ENCODE measurements at regions not wholly inside any gene's neighbourhood (a gene's known extent, or its start where the extent isn't known, plus 50 kb on each side); places are given as distances from the start of the nearest gene placed in this dataset.
"Not testable (repeated sequence)": the region's sequence is repeated elsewhere in the genome, so short reads cannot be mapped to it uniquely, and the experiment has no call there.

GRCh38 chr1:104163912-104164476, 414.3 kb downstream of the AMY1C start:
- Mint-ChIP-seq H3K4me1 (no peaks in the 10 kb centered on the region), H3K27me3 (no peaks in the 10 kb centered on the region), H3K36me3 (ENCODE audit: low read depth) (no peaks in the 10 kb centered on the region), H3K9me3 (peaks cover 9% of the 10 kb centered on the region), H3K27ac (no peak overlapping the region), H3K4me3 (no peak overlapping the region)
- ATAC-seq (replicated peaks) = no peak

- no peaks in the 10 kb centered on the region for H3K4me1 Mint-ChIP-seq
- no peaks in the 10 kb centered on the region for H3K27me3 Mint-ChIP-seq
- no peak overlapping the region for H3K27ac Mint-ChIP-seq
- no peak for ATAC-seq (replicated peaks)
- no peaks in the 10 kb centered on the region for H3K36me3 Mint-ChIP-seq (ENCODE audit: low read depth)
- H3K4me3 Mint-ChIP-seq = no peak overlapping the region
- H3K9me3 Mint-ChIP-seq = peaks cover 11% of the 10 kb centered on the region
These were observed 422.6 kb downstream of the AMY1C start for GRCh38 chr1:104172243-104172681.

GRCh38 chr1:104182251-104182650, 432.6 kb downstream of the AMY1C start:
- Mint-ChIP-seq H3K36me3 (ENCODE audit: low read depth) (no peaks in the 10 kb centered on the region), H3K27ac (no peak overlapping the region), H3K9me3 (no peaks in the 10 kb centered on the region), H3K4me3 (no peak overlapping the region), H3K4me1 (no peaks in the 10 kb centered on the region), H3K27me3 (no peaks in the 10 kb centered on the region)
- no peak for ATAC-seq (replicated peaks)

DNA sequence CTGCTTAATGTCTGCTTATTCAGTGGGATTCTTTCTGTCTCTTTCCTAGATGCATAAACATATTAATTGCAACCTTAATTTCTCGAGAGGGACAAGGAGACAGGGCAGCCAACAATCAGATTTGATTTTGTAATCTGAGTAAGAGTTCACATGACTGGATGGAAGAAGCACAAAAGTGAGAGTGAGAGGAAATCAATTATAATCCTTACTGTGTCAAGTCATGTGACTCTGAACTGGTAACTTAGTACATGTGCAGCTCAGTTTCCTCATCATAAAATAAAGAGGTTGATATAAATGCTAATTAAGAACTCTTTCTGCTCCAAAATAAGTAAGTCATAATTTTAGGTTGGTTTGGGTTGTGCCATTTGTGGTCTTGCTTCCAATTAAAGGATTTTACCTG, 439.5 kb downstream of the AMY1C start:
- Mint-ChIP-seq H3K27ac (no peak overlapping the region), H3K4me1 (no peaks in the 10 kb centered on the region), H3K4me3 (no peak overlapping the region), H3K9me3 (peaks cover 9% of the 10 kb centered on the region), H3K27me3 (no peaks in the 10 kb centered on the region), H3K36me3 (ENCODE audit: low read depth) (no peaks in the 10 kb centered on the region)
- no peak for ATAC-seq (replicated peaks)

GRCh38 chr1:104190821-104191220, 441.1 kb downstream of the AMY1C start:
- peaks cover 13% of the 10 kb centered on the region for H3K9me3 Mint-ChIP-seq
- H3K27ac Mint-ChIP-seq = no peak overlapping the region
- H3K4me1 Mint-ChIP-seq = no peaks in the 10 kb centered on the region
- ATAC-seq (replicated peaks) = no peak
- H3K27me3 Mint-ChIP-seq = no peaks in the 10 kb centered on the region
- H3K4me3 Mint-ChIP-seq = no peak overlapping the region
- H3K36me3 Mint-ChIP-seq (ENCODE audit: low read depth) = no peaks in the 10 kb centered on the region

DNA sequence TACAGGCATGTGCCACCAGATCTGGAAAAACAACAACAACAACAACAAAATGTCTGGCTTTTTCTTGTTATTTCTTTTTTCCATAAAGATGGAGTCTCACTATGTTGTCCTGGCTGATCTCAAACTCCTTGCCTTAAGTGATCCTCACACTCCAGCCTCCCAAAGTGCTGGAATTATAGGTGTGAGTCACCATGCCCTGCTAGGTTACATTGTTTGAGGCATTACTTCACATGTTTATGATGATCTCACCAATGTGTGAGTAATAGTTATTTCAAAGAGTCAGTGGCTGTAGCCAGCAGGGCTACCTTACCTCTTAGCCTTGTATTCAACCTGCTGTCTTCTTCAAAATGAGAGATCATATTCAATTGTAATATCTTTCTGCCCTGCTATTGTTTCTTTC, 445.7 kb downstream of the AMY1C start:
- H3K9me3 Mint-ChIP-seq = peaks cover 18% of the 10 kb centered on the region
- no peaks in the 10 kb centered on the region for H3K36me3 Mint-ChIP-seq (ENCODE audit: low read depth)
- no peaks in the 10 kb centered on the region for H3K27me3 Mint-ChIP-seq
- no peak overlapping the region for H3K27ac Mint-ChIP-seq
- H3K4me1 Mint-ChIP-seq = no peaks in the 10 kb centered on the region
- ATAC-seq (replicated peaks) = no peak
- H3K4me3 Mint-ChIP-seq = no peak overlapping the region

DNA sequence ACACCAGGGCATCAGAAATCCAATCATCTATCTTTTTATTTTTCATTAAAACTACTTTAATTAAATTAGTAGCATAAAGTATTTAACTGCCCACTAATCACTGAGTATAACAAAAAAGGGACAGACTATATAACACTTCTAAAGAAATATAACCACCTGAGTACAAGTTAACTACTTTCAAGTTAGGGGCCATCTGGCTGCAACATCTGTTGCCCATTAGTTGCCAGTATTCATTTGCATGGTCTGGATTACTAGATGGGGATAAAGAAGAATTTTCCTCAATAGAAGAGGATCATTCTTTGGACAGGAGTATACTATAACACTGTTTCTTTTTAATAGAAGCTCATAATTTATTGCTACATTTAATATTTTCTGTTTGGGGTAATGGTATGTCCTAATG, 446.4 kb downstream of the AMY1C start:
- H3K9me3 Mint-ChIP-seq = peaks cover 18% of the 10 kb centered on the region
- no peak overlapping the region for H3K4me3 Mint-ChIP-seq
- H3K4me1 Mint-ChIP-seq = no peaks in the 10 kb centered on the region
- H3K36me3 Mint-ChIP-seq (ENCODE audit: low read depth) = no peaks in the 10 kb centered on the region
- ATAC-seq (replicated peaks) = no peak
- no peaks in the 10 kb centered on the region for H3K27me3 Mint-ChIP-seq
- no peak overlapping the region for H3K27ac Mint-ChIP-seq

DNA sequence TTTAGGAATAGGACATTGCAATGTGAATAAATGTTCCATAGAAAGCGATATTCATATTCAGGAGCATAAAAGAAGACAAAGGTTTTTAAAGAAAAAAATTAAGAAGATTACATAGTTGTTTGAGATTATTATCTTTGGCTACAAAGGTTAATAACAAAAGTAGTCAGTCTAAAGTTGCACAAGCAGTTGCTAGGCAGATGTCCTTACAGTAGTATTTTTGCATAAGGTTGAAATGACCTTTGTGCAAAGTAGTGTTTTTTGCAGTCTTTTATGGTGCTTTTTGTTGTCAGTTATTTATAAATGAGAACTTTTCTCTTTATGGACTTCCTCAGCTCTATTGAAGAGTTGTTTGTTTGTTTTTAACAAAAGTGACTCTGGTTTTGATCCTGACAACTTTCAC, 447.8 kb downstream of the AMY1C start:
- H3K4me1 Mint-ChIP-seq = no peaks in the 10 kb centered on the region
- H3K4me3 Mint-ChIP-seq = no peak overlapping the region
- peaks cover 18% of the 10 kb centered on the region for H3K9me3 Mint-ChIP-seq
- H3K27ac Mint-ChIP-seq = no peak overlapping the region
- no peaks in the 10 kb centered on the region for H3K36me3 Mint-ChIP-seq (ENCODE audit: low read depth)
- no peaks in the 10 kb centered on the region for H3K27me3 Mint-ChIP-seq
- ATAC-seq (replicated peaks) = no peak

GRCh38 chr1:104212239-104212638, 462.5 kb downstream of the AMY1C start:
- Mint-ChIP-seq H3K36me3 (ENCODE audit: low read depth) (no peaks in the 10 kb centered on the region), H3K27ac (no peak overlapping the region), H3K4me1 (no peaks in the 10 kb centered on the region), H3K4me3 (no peak overlapping the region), H3K9me3 (peaks cover 12% of the 10 kb centered on the region), H3K27me3 (no peaks in the 10 kb centered on the region)
- ATAC-seq (replicated peaks) = no peak

DNA sequence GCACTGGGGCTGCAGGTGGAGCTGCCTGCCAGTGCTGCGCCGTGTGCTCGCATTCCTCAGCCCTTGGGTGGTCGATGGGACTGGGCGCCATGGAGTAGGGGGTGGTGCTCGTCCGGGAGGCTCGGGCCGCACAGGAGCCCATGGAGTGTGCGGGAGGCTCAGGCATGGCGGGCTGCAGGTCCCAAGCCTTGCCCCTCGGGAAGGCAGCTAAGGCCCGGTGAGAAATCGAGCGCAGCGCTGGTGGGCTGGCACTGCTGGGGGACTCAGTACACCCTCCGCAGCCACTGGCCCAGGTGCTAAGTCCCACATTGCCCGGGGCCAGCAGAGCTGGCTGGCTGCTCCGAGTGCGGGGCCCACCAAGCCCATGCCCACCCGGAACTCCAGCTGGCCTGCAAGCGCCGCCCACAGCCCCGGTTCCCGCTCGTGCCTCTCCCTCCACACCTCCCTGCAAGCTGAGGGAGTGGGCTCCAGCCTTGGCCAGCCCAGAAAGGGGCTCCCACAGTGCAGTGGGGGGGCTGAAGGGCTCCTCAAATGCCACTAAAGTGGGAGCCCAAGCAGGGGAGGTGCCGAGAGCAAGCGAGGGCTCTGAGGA, 467.8 kb downstream of the AMY1C start:
- H3K27ac Mint-ChIP-seq; H3K4me1 Mint-ChIP-seq; H3K27me3 Mint-ChIP-seq; H3K4me3 Mint-ChIP-seq; H3K36me3 Mint-ChIP-seq (ENCODE audit: low read depth); ATAC-seq (replicated peaks): not testable (repeated sequence)
- peaks cover 11% of the 10 kb centered on the region for H3K9me3 Mint-ChIP-seq

GRCh38 chr1:104229860-104230259, 480.2 kb downstream of the AMY1C start:
- ATAC-seq (replicated peaks) = no peak
- Mint-ChIP-seq H3K27me3 (no peaks in the 10 kb centered on the region), H3K4me1 (no peaks in the 10 kb centered on the region), H3K4me3 (no peak overlapping the region), H3K27ac (no peak overlapping the region), H3K36me3 (ENCODE audit: low read depth) (no peaks in the 10 kb centered on the region), H3K9me3 (peaks cover 5% of the 10 kb centered on the region)

DNA sequence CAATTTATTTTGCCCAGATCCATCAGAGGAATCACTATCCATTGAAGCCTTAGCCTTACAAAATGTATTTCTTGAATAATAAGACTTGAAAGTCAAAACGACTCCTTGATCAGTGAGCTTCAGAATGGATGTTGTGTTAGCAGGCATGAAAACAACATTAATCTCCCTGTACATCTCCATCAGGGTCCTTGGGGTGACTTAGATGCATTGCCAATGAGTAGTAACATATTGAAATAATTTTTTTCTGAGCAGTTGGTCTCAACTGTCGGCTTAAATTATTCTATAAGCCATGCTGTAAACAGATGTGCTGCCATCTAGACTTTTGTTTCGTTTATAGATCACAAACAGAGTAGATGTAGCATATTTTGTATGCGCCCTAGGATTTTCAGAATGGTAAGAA, 482.0 kb downstream of the AMY1C start:
- no peak for ATAC-seq (replicated peaks)
- Mint-ChIP-seq H3K4me1 (no peaks in the 10 kb centered on the region), H3K36me3 (ENCODE audit: low read depth) (no peaks in the 10 kb centered on the region), H3K9me3 (peaks cover 5% of the 10 kb centered on the region), H3K27ac (no peak overlapping the region), H3K4me3 (no peak overlapping the region), H3K27me3 (no peaks in the 10 kb centered on the region)

- Mint-ChIP-seq H3K4me3 (no peak overlapping the region), H3K9me3 (peaks cover 5% of the 10 kb centered on the region), H3K27me3 (no peaks in the 10 kb centered on the region), H3K27ac (no peak overlapping the region), H3K4me1 (no peaks in the 10 kb centered on the region), H3K36me3 (ENCODE audit: low read depth) (no peaks in the 10 kb centered on the region)
- ATAC-seq (replicated peaks) = no peak
These were observed 485.4 kb downstream of the AMY1C start for GRCh38 chr1:104235141-104235540.

GRCh38 chr1:104238991-104239390, 489.3 kb downstream of the AMY1C start:
- Mint-ChIP-seq H3K27me3 (no peaks in the 10 kb centered on the region), H3K27ac (no peak overlapping the region), H3K36me3 (ENCODE audit: low read depth) (no peaks in the 10 kb centered on the region), H3K4me3 (no peak overlapping the region), H3K4me1 (no peaks in the 10 kb centered on the region), H3K9me3 (peaks cover 19% of the 10 kb centered on the region)
- no peak for ATAC-seq (replicated peaks)

- no peaks in the 10 kb centered on the region for H3K4me1 Mint-ChIP-seq
- ATAC-seq (replicated peaks) = no peak
- H3K9me3 Mint-ChIP-seq = peaks cover 11% of the 10 kb centered on the region
- no peak overlapping the region for H3K4me3 Mint-ChIP-seq
- no peaks in the 10 kb centered on the region for H3K36me3 Mint-ChIP-seq (ENCODE audit: low read depth)
- H3K27me3 Mint-ChIP-seq = no peaks in the 10 kb centered on the region
- no peak overlapping the region for H3K27ac Mint-ChIP-seq
These were observed 498.7 kb downstream of the AMY1C start for GRCh38 chr1:104248385-104248784.

- no peak for ATAC-seq (replicated peaks)
- Mint-ChIP-seq H3K4me1 (no peaks in the 10 kb centered on the region), H3K27ac (no peak overlapping the region), H3K4me3 (no peak overlapping the region), H3K9me3 (peaks cover 19% of the 10 kb centered on the region), H3K36me3 (ENCODE audit: low read depth) (no peaks in the 10 kb centered on the region), H3K27me3 (no peaks in the 10 kb centered on the region)
These were observed 509.8 kb downstream of the AMY1C start for GRCh38 chr1:104259481-104259880.

Measured in activated T-helper 17 cell treated with anti-CD3 and anti-CD28 coated beads, Interleukin-2, amount 50 U/mL, for 72 hours (primary cell).